ENCODE measurements at regions not wholly inside any gene's neighbourhood (a gene's known extent, or its start where the extent isn't known, plus 50 kb on each side); places are given as distances from the start of the nearest gene placed in this dataset.

DNA sequence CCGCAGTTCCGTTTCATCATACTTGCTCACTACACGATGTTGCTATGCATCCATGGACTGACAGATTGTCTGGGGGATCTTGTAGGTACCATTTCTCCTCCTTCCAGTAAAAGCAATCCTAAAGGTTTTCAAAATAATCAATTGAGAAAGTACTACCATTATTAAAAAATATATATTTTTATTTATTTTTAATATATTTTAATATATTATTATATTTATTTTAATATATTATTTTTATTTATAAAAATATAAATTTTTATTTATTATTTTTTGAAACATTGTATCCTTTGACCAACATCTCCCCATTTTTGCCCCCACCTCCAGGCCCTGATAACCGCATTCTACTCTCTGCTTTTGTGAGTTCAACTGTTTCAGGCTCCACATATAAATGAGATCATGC lies 237.6 kb upstream of the IRX4 start:
- in situ Hi-C loops (cut with MboI; ENCODE audit: low pct_unique_long_range_greater_than_20kb, low sequenced_read_pairs, unreplicated experiment), result no loop called here
- no peak for DNase-seq (ENCODE audit: low spot score)
- TF ChIP-seq, protein P1, sequence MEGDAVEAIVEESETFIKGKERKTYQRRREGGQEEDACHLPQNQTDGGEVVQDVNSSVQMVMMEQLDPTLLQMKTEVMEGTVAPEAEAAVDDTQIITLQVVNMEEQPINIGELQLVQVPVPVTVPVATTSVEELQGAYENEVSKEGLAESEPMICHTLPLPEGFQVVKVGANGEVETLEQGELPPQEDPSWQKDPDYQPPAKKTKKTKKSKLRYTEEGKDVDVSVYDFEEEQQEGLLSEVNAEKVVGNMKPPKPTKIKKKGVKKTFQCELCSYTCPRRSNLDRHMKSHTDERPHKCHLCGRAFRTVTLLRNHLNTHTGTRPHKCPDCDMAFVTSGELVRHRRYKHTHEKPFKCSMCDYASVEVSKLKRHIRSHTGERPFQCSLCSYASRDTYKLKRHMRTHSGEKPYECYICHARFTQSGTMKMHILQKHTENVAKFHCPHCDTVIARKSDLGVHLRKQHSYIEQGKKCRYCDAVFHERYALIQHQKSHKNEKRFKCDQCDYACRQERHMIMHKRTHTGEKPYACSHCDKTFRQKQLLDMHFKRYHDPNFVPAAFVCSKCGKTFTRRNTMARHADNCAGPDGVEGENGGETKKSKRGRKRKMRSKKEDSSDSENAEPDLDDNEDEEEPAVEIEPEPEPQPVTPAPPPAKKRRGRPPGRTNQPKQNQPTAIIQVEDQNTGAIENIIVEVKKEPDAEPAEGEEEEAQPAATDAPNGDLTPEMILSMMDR (IDR thresholded peaks at IDR 0.05; ENCODE audit: extremely low read depth, insufficient read depth, missing control alignments), result no peak

DNA sequence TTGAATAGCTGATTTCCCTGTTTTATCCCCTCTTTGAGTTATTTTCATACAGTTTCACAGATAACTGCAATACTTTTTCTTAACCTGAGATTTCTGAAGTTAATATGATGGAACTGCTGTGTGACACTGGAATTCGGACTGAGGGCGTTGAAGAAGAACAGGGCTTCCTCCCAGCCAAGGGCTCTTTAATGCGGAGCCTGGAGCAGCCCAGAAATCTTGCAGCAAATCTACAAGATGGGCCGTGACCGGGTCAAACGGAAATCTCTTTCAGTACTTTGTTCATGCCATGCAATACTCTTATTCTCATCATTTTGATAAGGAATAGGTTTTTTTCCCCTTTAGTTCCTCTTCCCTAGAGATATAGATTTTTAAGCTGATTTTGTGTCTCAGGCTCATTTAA lies 236.8 kb upstream of the IRX4 start:
- DNase-seq (ENCODE audit: low spot score), result no peak
- TF ChIP-seq, protein P1 (IDR thresholded peaks at IDR 0.05; ENCODE audit: extremely low read depth, insufficient read depth, missing control alignments), result no peak
- in situ Hi-C loops (cut with MboI; ENCODE audit: low pct_unique_long_range_greater_than_20kb, low sequenced_read_pairs, unreplicated experiment), result no loop called here

- TF ChIP-seq, protein P1 (IDR thresholded peaks at IDR 0.05; ENCODE audit: extremely low read depth, insufficient read depth, missing control alignments), result no peak
- in situ Hi-C loops (cut with MboI; ENCODE audit: low pct_unique_long_range_greater_than_20kb, low sequenced_read_pairs, unreplicated experiment), result no loop called here
- no peak for DNase-seq (ENCODE audit: low spot score)
Measured at GRCh38 chr5:2113348-2114131, 230.8 kb upstream of the IRX4 start.

- in situ Hi-C loops (cut with MboI; ENCODE audit: low pct_unique_long_range_greater_than_20kb, low sequenced_read_pairs, unreplicated experiment), result no loop called here
- TF ChIP-seq, protein P1 (IDR thresholded peaks at IDR 0.05; ENCODE audit: extremely low read depth, insufficient read depth, missing control alignments), result no peak
- DNase-seq (ENCODE audit: low spot score), result no peak
Measured at GRCh38 chr5:2112173-2113025, 229.7 kb upstream of the IRX4 start.

DNA sequence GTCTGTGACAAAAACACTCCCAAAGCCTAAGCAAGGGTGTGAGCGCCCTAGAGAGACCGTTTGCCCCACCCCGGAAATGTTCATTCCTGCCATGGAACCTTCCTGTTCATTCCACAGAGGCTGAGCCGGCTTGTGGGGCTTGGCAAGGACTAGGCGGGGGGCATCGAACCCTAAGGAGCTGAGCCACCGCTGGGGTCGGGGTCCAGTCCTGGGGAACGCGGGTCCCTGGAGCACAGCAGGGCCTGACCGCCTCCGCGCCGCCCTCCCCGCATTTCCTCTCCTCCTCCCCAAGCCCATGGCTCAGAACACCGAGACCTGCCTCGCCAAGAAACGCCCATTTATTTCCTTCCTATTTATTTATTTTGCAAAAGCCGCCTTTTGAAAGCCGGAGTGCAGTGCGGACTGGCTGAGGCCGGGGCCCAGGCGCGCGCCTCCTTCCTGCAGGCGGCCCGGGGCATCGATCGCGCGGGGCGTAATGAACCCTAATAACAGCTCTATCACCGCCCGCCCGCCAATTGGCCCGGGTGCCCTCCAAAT lies 228.9 kb upstream of the IRX4 start:
- no peak for DNase-seq (ENCODE audit: low spot score)
- in situ Hi-C loops (cut with MboI; ENCODE audit: low pct_unique_long_range_greater_than_20kb, low sequenced_read_pairs, unreplicated experiment), result no loop called here
- TF ChIP-seq, protein P1 (IDR thresholded peaks at IDR 0.05; ENCODE audit: extremely low read depth, insufficient read depth, missing control alignments), result no peak

- TF ChIP-seq, protein P1 (IDR thresholded peaks at IDR 0.05; ENCODE audit: extremely low read depth, insufficient read depth, missing control alignments), result no peak
- in situ Hi-C loops (cut with MboI; ENCODE audit: low pct_unique_long_range_greater_than_20kb, low sequenced_read_pairs, unreplicated experiment), result no loop called here
- DNase-seq (ENCODE audit: low spot score), result no peak
Measured at GRCh38 chr5:2110934-2111462, 228.3 kb upstream of the IRX4 start.

Data from GM13977 (cell line).